Kidney (tissue), 13 donors: ENCODE measurements at regions not wholly inside any gene's neighbourhood (a gene's known extent, or its start where the extent isn't known, plus 50 kb on each side); places are given as distances from the start of the nearest gene placed in this dataset.

Experiments
- DNase-seq, 5 donors: peaks; one replicate each; pipeline ENCODE4 v3.0.0-alpha.2; 2013 to 2020
- FAIRE-seq: peaks from 2 replicates; lab custom pipeline; 2012; peaks lifted over from hg19 to GRCh38; lab: Jason Lieb, UNC
- H3K27ac ChIP-seq, 2 donors: one replicate each; pipeline ENCODE4 v1.7.0; 2013; ENCODE audit warnings: low read depth in 2 of 2, low read length in 2 of 2, inconsistent platforms in 1 of 2
- H3K27me3 ChIP-seq: one replicate; pipeline ENCODE4 v1.7.1; 2013; ENCODE audit warnings: low read length, inconsistent platforms; ENCODE audit not compliant: control insufficient read depth, insufficient read depth
- H3K36me3 ChIP-seq, 3 donors: one replicate each; pipeline versions ENCODE4 v1.7.0 to v1.7.1; 2013; ENCODE audit warnings: low read length in 3 of 3, control low read depth in 1 of 3, inconsistent platforms in 1 of 3; ENCODE audit not compliant: insufficient read depth in 3 of 3, control insufficient read depth in 2 of 3
- H3K4me1 ChIP-seq, 3 donors: one replicate each; pipeline versions ENCODE4 v1.7.0 to v1.7.1; 2013; ENCODE audit warnings: low read length in 3 of 3, inconsistent platforms in 1 of 3, low read depth in 1 of 3; ENCODE audit not compliant: control insufficient read depth in 2 of 3, insufficient read depth in 2 of 3
- H3K4me3 ChIP-seq, 3 donors: one replicate each; pipeline versions ENCODE4 v1.7.0 to v1.8.1; 2013; ENCODE audit warnings: low read length in 3 of 3, control low read depth in 1 of 3, inconsistent platforms in 1 of 3
- H3K9ac ChIP-seq, 3 donors: one replicate each; pipeline versions ENCODE4 v1.7.0 to v1.7.1; 2013; ENCODE audit warnings: low read length in 3 of 3, control low read depth in 1 of 3, inconsistent platforms in 1 of 3
- H3K9me3 ChIP-seq, 3 donors: one replicate each; pipeline versions ENCODE4 v1.7.0 to v1.7.1; 2013; ENCODE audit warnings: low read length in 3 of 3, control low read depth in 1 of 3, inconsistent platforms in 1 of 3; ENCODE audit not compliant: control insufficient read depth in 2 of 3, insufficient read depth in 1 of 3
- CTCF ChIP-seq: IDR thresholded peaks from 3 replicates; pipeline ENCODE4 v1.5.1; 2012; ENCODE audit warnings: mild to moderate bottlenecking, moderate library complexity, borderline replicate concordance; ENCODE audit not compliant: insufficient read depth; ENCODE audit errors: extremely low read depth
- intact Hi-C: fragments of 100-400 bp; cut with DNase I; formaldehyde crosslinking; loops from one replicate; pipeline ENCODE4 v1.11.1; 2022
- donor health status: control.
- donor health status: control.
- donor health status: control.
- donor health status: control.
- donor health status: control.
- donor health status: DM: yes; HTN: yes; CAD: no.
- donor health status: Normal renal cell carcinoma (clear cell type).

GRCh38 chr16:76984196-76984595 lies 206.8 kb upstream of the MON1B start:
- DNase-seq = no peak
- Histone ChIP-seq H3K9me3 (peaks cover 0 to 7% (median 0%) of the 10 kb centered on the region in 3 donors), H3K4me3 (no peak overlapping the region), H3K9ac (no peak overlapping the region), H3K27ac (no peak overlapping the region), H3K4me1 (no peaks in the 10 kb centered on the region), H3K36me3 (no peaks in the 10 kb centered on the region), H3K27me3 (no peaks in the 10 kb centered on the region)
- intact Hi-C loops = no loop called here
- TF ChIP-seq CTCF = no peak
- FAIRE-seq = no peak

- no peaks in the 10 kb centered on the region for H3K4me1 ChIP-seq
- DNase-seq (peak in 1 of 5 donors; percentile 12), FAIRE-seq (no peak)
- peaks cover 0 to 7% (median 0%) of the 10 kb centered on the region in 3 donors for H3K9me3 ChIP-seq
- no peak for TF ChIP-seq CTCF
- H3K9ac ChIP-seq = no peak overlapping the region
- no peaks in the 10 kb centered on the region for H3K36me3 ChIP-seq
- no peak overlapping the region for H3K27ac ChIP-seq
- intact Hi-C loops = no loop called here
- H3K4me3 ChIP-seq = no peak overlapping the region
- H3K27me3 ChIP-seq = no peaks in the 10 kb centered on the region
Observed at GRCh38 chr16:76985392-76986045, 205.5 kb upstream of the MON1B start.

GRCh38 chr16:76988526-76988925 lies 202.5 kb upstream of the MON1B start:
- H3K9ac ChIP-seq = no peak overlapping the region
- DNase-seq (no peak), FAIRE-seq (no peak)
- H3K36me3 ChIP-seq = no peaks in the 10 kb centered on the region
- intact Hi-C loops = no loop called here
- H3K27ac ChIP-seq = no peak overlapping the region
- H3K27me3 ChIP-seq = no peaks in the 10 kb centered on the region
- H3K4me3 ChIP-seq = no peak overlapping the region
- peaks cover 0 to 7% (median 0%) of the 10 kb centered on the region in 3 donors for H3K9me3 ChIP-seq
- TF ChIP-seq CTCF = no peak
- H3K4me1 ChIP-seq = no peaks in the 10 kb centered on the region

GRCh38 chr16:77002644-77003043 lies 188.3 kb upstream of the MON1B start:
- FAIRE-seq (no peak), DNase-seq (no peak)
- no peak overlapping the region for H3K4me3 ChIP-seq
- H3K36me3 ChIP-seq = no peaks in the 10 kb centered on the region
- H3K9ac ChIP-seq = no peak overlapping the region
- TF ChIP-seq CTCF = no peak
- H3K27me3 ChIP-seq = no peaks in the 10 kb centered on the region
- no peak overlapping the region for H3K27ac ChIP-seq
- intact Hi-C loops = no loop called here
- H3K4me1 ChIP-seq = no peaks in the 10 kb centered on the region
- no peaks in the 10 kb centered on the region for H3K9me3 ChIP-seq
